ENCODE measurements at regions not wholly inside any gene's neighbourhood (a gene's known extent, or its start where the extent isn't known, plus 50 kb on each side); places are given as distances from the start of the nearest gene placed in this dataset.

DNA sequence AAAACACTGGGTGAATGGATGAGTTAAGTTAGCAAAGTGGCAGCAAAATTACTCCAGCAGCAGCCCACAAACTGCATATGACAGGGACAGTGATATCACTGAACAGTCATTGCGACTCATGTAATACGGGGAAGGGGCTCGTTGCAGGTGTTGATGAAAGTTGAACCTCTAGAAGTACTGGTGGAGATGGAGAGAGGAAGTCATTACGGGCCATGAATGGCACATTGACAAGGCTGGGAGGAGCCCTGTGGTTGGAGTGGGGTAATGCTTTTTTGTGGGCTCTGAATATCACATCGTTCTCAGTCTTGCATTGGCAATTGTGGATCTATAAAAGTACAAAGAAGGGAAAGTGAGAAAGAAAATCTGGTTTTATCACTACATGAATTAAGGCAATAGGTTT is 278.1 kb downstream of the ZPLD1 start:
- no peaks in the 10 kb centered on the region for H3K9me3 ChIP-seq (ENCODE audit: low read length)

DNA sequence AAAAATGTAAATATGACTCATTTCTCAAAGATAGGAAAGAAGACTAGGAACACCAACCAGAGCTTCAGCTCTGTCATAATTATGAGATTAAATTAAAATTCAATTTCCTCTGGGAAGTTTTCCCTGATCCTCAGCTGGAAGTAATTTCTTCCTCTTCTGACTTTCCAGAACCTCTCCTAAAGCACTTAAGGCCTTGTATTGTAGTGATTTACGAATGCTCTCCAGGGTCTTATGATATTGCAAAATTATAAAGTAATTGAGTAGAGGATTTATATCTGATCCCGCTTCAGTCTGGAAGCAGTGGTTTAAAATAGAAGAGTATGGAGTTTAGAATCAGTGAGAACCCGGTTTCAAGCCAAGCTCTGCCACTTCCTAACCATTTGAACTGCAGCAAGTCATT is 279.8 kb downstream of the ZPLD1 start:
- H3F3A ChIP-seq (ENCODE audit: insufficient read depth, low read length, poor library complexity, severe bottlenecking): no peaks in the 10 kb centered on the region
- no peaks in the 10 kb centered on the region for H3K27me3 ChIP-seq (ENCODE audit: insufficient read depth, low read depth, low read length)
- H3K4me3 ChIP-seq (ENCODE audit: low read length): no peak overlapping the region
- no peak overlapping the region for H2AFZ ChIP-seq (ENCODE audit: low read depth, low read length)
- H3K9me3 ChIP-seq (ENCODE audit: low read length): no peaks in the 10 kb centered on the region
- H3K9ac ChIP-seq (ENCODE audit: low read length): no peak overlapping the region
- no peaks in the 10 kb centered on the region for H3K79me2 ChIP-seq (replicated peaks; ENCODE audit: insufficient read depth, low read length)
- no peak overlapping the region for H3K4me2 ChIP-seq (ENCODE audit: low read length)
- H4K20me1 ChIP-seq (ENCODE audit: insufficient read depth): no peaks in the 10 kb centered on the region
- H3K9me2 ChIP-seq (ENCODE audit: insufficient read depth, low read length): no peaks in the 10 kb centered on the region
- no peak for TF ChIP-seq TAF1 (IDR thresholded peaks at IDR 0.05; ENCODE audit: low read depth)
- TF ChIP-seq SMC3 (conservative IDR thresholded peaks at IDR 0.05; ENCODE audit: poor library complexity): no peak
- no peak for TF ChIP-seq MXI1 (conservative IDR thresholded peaks at IDR 0.05; ENCODE audit: poor library complexity, severe bottlenecking)
- TF ChIP-seq RAD21 (conservative IDR thresholded peaks at IDR 0.05): no peak
- TF ChIP-seq EZH2 (IDR thresholded peaks at IDR 0.05; ENCODE audit: borderline replicate concordance, insufficient read depth, low read length, poor library complexity, severe bottlenecking): no peak
- TF ChIP-seq POLR2AphosphoS5 (IDR thresholded peaks at IDR 0.05): no peak
- TF ChIP-seq, protein P1, sequence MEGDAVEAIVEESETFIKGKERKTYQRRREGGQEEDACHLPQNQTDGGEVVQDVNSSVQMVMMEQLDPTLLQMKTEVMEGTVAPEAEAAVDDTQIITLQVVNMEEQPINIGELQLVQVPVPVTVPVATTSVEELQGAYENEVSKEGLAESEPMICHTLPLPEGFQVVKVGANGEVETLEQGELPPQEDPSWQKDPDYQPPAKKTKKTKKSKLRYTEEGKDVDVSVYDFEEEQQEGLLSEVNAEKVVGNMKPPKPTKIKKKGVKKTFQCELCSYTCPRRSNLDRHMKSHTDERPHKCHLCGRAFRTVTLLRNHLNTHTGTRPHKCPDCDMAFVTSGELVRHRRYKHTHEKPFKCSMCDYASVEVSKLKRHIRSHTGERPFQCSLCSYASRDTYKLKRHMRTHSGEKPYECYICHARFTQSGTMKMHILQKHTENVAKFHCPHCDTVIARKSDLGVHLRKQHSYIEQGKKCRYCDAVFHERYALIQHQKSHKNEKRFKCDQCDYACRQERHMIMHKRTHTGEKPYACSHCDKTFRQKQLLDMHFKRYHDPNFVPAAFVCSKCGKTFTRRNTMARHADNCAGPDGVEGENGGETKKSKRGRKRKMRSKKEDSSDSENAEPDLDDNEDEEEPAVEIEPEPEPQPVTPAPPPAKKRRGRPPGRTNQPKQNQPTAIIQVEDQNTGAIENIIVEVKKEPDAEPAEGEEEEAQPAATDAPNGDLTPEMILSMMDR (IDR thresholded peaks at IDR 0.05; ENCODE audit: poor library complexity, severe bottlenecking): no peak
- TF ChIP-seq EP300 (conservative IDR thresholded peaks at IDR 0.05; ENCODE audit: poor library complexity, severe bottlenecking): no peak
- TF ChIP-seq, protein P2, sequence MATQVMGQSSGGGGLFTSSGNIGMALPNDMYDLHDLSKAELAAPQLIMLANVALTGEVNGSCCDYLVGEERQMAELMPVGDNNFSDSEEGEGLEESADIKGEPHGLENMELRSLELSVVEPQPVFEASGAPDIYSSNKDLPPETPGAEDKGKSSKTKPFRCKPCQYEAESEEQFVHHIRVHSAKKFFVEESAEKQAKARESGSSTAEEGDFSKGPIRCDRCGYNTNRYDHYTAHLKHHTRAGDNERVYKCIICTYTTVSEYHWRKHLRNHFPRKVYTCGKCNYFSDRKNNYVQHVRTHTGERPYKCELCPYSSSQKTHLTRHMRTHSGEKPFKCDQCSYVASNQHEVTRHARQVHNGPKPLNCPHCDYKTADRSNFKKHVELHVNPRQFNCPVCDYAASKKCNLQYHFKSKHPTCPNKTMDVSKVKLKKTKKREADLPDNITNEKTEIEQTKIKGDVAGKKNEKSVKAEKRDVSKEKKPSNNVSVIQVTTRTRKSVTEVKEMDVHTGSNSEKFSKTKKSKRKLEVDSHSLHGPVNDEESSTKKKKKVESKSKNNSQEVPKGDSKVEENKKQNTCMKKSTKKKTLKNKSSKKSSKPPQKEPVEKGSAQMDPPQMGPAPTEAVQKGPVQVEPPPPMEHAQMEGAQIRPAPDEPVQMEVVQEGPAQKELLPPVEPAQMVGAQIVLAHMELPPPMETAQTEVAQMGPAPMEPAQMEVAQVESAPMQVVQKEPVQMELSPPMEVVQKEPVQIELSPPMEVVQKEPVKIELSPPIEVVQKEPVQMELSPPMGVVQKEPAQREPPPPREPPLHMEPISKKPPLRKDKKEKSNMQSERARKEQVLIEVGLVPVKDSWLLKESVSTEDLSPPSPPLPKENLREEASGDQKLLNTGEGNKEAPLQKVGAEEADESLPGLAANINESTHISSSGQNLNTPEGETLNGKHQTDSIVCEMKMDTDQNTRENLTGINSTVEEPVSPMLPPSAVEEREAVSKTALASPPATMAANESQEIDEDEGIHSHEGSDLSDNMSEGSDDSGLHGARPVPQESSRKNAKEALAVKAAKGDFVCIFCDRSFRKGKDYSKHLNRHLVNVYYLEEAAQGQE (IDR thresholded peaks at IDR 0.05; ENCODE audit: borderline replicate concordance): no peak
- no peak overlapping the region for H3K27ac ChIP-seq (ENCODE audit: low read length)
- no peaks in the 10 kb centered on the region for H3K36me3 ChIP-seq (ENCODE audit: insufficient read depth, low read length)

More for the DNA sequence above, 278.1 kb downstream of the ZPLD1 start:
- no peaks in the 10 kb centered on the region for H3K9me2 ChIP-seq (ENCODE audit: insufficient read depth, low read length)
- H3K27ac ChIP-seq (ENCODE audit: low read length): no peak overlapping the region
- H2AFZ ChIP-seq (ENCODE audit: low read depth, low read length): no peak overlapping the region
- TF ChIP-seq SMC3 (conservative IDR thresholded peaks at IDR 0.05; ENCODE audit: poor library complexity): no peak
- TF ChIP-seq, protein P1 (IDR thresholded peaks at IDR 0.05; ENCODE audit: poor library complexity, severe bottlenecking): no peak
- TF ChIP-seq POLR2AphosphoS5 (IDR thresholded peaks at IDR 0.05): no peak
- TF ChIP-seq EZH2 (IDR thresholded peaks at IDR 0.05; ENCODE audit: borderline replicate concordance, insufficient read depth, low read length, poor library complexity, severe bottlenecking): no peak
- TF ChIP-seq, protein P2 (IDR thresholded peaks at IDR 0.05; ENCODE audit: borderline replicate concordance): no peak
- no peak for TF ChIP-seq EP300 (conservative IDR thresholded peaks at IDR 0.05; ENCODE audit: poor library complexity, severe bottlenecking)
- no peak for TF ChIP-seq TAF1 (IDR thresholded peaks at IDR 0.05; ENCODE audit: low read depth)
- no peak for TF ChIP-seq RAD21 (conservative IDR thresholded peaks at IDR 0.05)
- TF ChIP-seq MXI1 (conservative IDR thresholded peaks at IDR 0.05; ENCODE audit: poor library complexity, severe bottlenecking): no peak
- H3K4me2 ChIP-seq (ENCODE audit: low read length): no peak overlapping the region
- H3K9ac ChIP-seq (ENCODE audit: low read length): no peak overlapping the region
- H3K79me2 ChIP-seq (replicated peaks; ENCODE audit: insufficient read depth, low read length): no peaks in the 10 kb centered on the region
- no peaks in the 10 kb centered on the region for H4K20me1 ChIP-seq (ENCODE audit: insufficient read depth)
- no peaks in the 10 kb centered on the region for H3K27me3 ChIP-seq (ENCODE audit: insufficient read depth, low read depth, low read length)
- H3K36me3 ChIP-seq (ENCODE audit: insufficient read depth, low read length): no peaks in the 10 kb centered on the region
- no peak overlapping the region for H3K4me3 ChIP-seq (ENCODE audit: low read length)
- H3F3A ChIP-seq (ENCODE audit: insufficient read depth, low read length, poor library complexity, severe bottlenecking): no peaks in the 10 kb centered on the region
